GM18511 (cell line): ENCODE measurements at regions not wholly inside any gene's neighbourhood (a gene's known extent, or its start where the extent isn't known, plus 50 kb on each side); places are given as distances from the start of the nearest gene placed in this dataset.
"Not testable (repeated sequence)": the region's sequence is repeated elsewhere in the genome, so short reads cannot be mapped to it uniquely, and the experiment has no call there.

Experiments
- ATAC-seq: cut with Tn5 transposase; IDR thresholded peaks from one replicate; pipeline ENCODE4 v1.9.1; 2021; ENCODE audit warnings: mild to moderate bottlenecking, moderate library complexity; ENCODE audit not compliant: unreplicated experiment

DNA sequence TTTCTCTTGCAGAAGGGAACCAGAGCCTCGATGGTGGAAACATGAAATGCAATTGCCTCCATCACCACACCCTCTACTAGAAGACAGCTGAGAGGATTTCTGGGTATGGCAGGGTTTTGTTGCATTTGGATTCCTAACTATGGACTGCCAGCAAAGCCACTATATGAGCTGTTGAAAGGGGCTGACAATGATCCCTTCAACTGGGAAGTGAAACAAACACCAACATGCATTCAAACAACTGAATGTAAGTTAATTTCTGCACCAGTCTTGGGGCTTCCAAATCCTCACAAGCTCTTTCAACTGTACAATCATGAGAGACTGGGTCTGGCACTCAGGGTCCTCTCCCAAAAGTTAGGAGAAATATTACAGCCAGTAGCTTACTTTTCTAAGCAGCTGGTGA lies 116.7 kb upstream of the PLCL2 start:
- ATAC-seq: no peak

DNA sequence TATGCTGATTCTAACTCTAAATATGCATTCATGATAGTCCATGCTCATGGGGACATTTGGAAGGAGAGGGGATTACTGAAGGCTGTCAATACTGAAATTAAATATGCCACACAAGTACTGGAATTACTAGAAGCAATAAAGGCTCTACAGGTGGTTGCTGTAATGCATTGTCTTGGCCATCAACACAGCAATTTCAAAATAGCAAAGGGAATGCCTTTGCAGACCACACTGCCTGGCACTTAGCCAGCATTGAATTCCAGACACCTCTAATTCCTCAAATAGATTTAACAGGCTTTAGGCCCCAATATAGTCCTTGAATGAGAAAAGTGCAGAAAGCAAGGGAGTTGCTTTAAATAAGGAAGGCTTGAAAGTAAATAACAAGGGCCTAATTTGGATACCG lies 115.8 kb upstream of the PLCL2 start:
- ATAC-seq: no peak

DNA sequence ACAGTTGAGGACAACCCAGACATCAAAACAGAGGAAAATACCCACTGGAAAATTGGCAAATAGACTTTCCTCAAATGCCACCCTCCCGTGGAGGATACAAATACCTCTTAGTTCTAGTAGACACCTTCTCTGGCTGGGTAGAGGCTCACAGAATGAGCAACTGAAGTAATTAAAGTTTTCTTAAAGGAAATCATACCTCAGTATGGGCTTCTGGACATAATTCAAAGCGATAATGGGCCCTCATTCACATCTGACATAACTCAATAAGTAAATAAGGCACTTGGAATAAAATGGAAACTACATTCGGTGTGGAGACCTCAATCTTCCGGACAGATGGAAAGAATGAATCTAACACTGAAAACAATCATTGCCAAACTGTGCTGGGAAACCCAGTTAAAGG lies 115.2 kb upstream of the PLCL2 start:
- no peak for ATAC-seq

DNA sequence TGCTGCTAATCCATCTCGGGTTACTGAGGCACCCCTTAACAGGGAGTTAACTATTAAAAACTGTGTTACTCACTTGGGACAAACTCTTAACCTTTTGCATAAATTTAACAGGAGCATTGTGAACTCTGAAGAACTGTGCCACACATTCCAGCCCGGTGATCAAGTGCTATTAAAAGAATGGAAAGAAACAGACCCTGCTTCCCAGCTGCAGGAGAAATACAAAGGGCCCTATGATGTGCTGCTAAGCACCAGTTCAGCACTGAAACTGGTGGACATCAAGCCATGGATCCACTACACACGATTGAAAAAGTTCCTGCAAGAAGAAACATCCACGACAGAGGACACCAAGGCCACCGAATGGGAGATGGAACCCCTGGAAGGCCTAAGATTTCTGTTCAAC lies 114.7 kb upstream of the PLCL2 start:
- no peak for ATAC-seq

DNA sequence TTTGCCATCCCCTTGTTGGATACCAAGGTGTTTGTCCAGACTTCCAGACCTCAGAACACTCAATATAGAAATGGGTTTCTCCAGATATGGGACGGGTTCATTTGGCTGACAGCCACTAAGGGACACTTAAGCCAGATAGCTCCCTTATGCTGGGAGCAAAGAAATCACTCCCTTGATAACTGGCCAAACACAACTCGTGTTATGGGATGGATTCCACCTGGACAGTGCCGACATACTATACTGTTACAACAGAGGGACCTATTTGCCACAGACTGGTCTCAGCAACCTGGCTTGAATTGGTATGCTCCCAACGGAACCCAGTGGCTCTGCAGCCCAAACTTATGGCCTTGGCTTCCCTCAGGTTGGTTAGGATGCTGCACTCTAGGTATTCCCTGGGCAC lies 114.0 kb upstream of the PLCL2 start:
- no peak for ATAC-seq

DNA sequence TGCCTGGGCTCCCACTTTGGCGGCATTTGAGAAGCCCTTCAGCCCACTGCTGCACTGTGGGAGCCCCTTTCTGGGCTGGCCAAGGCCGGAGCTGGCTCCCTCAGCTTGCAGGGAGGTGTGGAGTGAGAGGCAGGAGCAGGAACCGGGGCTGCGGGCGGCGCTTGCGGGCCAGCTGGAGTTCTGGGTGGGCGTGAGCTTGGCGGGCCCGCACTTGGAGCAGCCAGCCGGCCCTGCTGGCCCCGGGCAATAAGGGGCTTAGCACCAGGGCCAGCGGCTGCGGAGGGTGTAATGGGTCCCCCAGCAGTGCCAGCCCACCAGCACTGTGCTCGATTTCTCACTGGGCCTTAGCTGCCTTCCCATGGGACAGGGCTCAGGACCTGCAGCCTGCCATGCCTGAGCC lies 111.2 kb upstream of the PLCL2 start:
- ATAC-seq: not testable (repeated sequence)

DNA sequence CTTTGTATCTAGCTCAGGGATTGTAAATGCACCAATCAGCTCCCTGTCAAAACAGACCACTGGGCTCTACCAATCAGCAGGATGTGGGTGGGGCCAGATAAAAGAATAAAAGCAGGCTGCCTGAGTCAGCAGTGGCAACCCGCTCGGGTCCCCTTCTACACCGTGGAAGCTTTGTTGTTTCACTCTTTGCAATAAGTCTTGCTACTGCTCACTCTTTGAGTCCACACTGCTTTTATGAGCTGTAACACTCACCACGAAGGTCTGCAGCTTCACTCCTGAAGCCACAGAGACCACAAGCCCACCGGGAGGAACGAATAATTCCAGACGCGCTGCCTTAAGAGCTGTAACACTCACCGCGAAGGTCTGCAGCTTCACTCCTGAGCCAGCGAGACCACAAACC lies 110.2 kb upstream of the PLCL2 start:
- ATAC-seq: not testable (repeated sequence)

DNA sequence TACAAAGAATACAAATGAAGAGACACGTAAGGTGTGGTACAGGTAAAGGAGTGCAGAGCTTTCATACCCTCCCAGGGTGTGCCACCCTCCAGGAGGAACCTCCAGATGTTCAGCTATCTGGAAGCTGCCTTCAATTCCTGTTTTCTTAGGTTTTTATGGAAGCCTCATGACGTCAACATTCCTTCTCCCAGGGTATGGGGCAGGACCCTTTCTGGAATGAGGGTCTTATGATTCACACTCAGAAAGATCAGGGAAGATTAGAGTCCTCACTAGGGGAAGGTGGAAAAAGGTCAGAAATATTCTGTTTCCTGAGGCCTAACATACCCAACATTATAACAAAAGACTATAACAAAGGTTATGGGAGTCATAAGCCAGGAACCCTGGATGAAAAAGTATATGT lies 99.8 kb upstream of the PLCL2 start:
- no peak for ATAC-seq

DNA sequence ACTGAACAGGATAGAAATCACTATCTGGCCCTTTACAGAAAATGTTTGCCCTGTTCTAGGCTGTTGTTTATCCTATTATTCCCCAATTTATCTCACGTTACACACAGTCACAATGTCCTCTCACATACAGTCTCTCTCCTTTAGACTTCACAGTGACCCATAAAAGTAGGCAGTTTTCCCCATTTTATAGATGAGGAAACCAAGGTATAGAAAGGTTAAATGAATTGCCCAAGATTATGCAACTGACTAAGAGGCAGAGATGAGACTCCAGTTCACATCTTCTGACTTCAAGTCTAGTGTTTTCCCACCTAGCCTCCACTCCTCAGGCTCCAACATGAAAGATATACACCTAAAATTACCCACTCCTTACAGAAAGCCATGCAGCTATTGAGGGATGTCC lies 99.3 kb upstream of the PLCL2 start:
- no peak for ATAC-seq

DNA sequence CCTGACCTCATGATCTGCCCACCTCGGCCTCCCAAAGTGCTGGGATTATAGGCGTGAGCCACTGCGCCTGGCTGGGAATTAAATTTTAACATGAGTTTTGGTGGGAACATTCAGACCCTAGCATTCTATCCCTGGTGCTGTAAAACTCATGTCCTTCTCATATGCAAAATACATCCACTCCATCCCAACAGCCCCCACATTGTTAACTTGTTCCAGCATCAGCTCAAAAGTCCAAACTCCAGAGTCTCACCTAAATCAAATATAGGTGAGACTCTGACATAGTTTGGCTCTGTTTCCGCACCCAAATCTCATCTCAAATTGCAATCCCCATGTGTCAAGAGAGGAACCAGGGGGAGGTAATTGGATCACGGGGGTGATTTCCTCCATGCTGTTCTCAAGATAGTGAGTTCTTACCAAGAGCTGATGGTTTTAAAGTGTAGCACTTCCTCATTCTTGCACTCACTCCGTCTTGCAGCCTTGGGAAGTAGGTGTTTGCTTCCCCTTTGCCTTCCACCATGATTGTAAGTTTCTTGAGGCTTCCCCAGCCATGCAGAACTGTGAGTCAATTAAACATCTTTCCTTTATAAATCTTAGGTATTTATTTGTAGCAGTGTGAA lies 96.2 kb upstream of the PLCL2 start:
- no peak for ATAC-seq

DNA sequence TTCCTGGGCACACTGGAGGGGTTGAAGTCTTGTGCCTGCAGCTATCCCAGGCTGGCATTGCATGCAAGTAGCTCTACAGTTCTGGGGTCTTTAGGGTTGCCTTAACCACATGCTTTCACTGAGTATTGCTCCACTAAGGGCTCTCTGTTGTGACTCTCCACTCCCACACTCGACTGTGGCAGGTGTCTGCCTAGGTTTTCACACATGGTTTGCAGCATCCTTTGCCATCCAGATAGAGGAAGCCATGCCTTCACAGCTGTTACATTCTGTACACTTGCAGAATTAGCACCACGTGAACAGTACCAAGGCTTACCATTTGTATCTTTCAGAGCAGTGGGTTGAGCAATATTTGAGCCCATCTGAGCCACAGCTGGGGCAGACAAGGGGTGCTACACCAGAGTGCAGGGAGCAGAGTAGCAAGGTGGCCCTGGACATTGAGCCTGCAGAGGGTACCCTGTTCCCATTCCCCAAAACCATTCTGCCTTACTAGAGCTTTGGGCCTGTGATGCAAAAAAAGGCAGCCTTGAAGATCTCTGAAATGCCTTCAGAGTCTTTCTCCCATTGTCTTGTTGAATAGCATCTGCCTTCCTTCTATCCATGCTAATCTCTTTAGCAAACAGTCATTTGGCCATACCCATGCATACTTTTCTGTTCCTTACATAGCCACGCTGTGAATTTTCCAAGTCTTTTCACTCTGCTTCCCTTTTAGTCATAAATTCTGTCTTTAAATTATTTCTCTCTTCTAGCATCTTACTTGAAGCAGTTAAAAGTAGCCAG lies 95.2 kb upstream of the PLCL2 start:
- ATAC-seq: no peak

DNA sequence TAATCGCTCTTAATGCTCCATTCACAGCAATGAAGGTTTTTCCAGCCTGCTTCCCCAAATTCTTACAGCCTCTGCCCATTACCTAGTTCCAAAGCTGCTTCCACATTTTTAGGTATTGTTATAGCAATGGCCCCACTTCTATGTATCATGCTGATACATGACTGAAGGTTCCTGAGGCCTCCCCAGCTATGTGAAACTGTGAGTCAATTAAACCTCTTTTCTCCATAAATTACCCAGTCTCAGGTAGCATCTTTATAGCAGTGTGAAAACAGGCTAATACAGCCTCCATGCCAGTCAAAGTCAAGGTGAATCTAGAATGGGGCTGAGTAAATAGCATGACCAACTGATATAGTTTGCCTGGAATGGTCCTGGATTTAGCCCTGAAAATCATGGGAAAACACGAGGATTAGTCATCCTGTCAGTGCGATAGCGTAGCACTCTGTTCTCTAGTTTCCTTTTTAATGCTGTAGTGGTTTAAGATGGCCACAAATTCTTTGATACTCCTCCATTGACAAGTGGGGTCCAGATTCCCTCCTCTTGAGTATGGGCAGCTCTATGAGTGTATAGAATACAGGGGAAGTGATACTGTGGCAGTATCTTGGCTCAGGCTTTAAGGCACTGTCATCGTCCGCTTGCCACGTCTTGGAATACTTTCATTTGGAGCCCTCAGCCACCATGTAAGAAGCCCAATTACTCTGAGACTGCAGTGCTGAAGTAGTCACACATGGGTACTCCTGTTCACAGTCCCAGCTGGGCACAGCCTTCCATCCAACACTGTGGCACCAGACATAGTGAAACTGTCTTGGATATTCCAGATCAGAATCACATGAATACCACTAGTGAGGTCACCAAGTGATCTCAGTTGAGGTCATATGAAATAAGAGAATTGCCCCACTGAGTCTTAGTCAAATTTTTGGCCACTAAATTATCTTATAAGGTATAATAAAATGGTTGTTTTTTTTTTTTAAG lies 94.0 kb upstream of the PLCL2 start:
- ATAC-seq: no peak

DNA sequence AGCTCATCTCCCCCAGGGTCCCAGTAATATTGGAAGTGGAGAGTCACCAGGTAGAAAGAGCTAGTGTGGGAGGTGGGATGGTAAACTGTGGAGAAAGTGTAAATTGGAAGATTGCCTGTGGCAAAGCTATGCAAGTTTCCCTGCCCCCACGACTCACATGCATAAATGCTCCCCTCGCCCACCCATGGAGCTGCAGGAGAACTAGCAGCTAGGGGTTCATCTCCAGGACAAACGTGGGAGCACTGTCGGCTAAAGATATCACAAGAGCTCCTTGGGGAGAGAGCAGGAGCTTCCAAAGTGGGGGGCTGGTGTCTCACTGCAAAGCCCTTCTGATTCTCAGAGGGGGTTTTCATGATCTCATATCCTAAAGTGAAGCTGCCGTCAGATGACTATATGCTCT lies 91.4 kb upstream of the PLCL2 start:
- no peak for ATAC-seq

DNA sequence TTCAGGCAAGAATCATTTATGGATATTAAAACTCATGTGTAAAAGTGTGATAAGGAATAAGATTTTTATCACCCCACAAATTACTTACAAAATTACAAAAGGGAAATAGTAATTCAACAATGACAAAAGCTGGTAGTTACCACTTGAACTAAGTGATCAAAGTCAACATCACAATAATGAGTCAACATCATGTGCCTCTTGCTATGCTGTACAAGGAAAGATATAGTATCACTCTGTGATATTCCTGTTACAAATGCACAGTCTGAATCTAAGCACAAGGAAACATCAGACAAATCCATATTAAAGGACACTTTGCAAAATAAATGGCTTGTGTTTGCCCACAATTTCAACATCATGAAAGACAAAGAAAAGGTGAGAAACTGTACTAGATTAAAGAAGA lies 90.5 kb upstream of the PLCL2 start:
- no peak for ATAC-seq

DNA sequence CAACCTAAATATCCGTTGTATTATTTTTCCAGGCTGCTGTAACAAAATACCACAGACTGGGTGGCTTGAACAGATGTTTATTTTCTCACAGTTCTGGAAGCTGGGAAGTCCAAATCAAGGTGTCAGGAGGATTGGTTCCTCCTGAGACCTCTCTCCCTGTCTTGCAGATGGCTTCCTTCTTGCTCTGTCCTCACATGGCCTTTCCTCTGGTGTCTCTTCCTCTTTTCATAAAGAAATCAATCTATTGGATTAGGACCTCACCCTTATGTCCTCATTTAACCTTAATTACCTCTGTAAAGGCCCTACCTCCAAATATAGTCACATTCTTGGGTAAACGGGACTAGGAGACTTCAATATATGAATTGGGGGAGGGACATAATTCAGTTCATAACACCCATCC lies 89.2 kb upstream of the PLCL2 start:
- ATAC-seq: no peak

DNA sequence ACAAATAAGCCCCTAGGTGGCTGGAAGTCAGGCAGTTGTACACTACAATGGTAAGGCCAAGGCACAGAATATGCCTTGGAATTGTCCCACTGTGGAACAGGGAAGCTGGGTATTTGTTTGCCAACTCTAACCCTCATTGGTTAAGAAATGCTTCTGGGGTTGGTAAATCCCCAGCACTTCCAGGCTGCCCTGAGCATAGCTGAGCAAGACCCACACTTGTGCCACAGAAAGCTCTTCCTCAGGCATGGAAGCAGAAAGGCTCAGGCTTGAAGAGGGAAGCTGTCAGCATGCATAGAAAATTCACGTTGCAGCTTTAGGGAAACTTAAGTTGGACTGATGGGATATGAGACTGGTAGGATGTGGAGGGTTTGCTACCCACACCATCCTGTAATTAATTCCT lies 86.9 kb upstream of the PLCL2 start:
- ATAC-seq: no peak

DNA sequence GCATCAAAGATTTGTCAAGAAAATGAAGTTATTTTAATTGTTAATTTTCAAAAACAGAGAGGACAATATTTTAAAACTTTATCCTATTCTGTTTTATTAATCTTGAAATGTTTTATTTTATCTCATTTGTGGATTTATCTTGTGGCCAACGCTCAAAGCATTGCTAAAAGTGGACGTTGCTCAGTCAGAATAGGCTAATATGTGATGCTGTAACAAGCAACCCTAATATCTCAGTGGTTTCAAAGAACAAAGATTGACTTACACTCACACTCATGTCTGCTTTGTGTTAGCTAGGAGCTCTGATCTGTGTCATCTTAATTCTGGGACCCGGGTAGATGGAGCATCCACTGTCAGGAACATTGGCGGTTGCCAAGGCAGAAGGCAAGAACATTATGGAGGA lies 86.0 kb upstream of the PLCL2 start:
- no peak for ATAC-seq

DNA sequence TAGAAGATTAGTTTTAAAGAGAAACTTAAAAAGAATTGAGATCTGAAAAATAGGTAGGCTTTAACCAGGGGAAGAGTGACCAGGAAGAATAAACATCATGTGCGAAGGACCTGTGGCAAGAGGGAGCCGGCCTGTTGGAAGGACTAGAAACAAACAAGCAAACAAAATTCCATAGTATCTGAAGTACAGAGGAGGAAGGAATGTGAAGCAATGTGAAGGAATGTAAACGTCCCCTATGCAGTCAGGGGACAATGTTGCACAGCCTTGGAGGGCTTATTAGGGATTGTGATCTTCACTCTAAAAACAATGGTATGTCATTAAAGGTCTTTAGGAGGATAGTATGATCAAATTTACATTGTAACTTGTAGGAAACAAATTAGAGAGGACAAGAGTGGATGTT lies 84.4 kb upstream of the PLCL2 start:
- ATAC-seq: no peak

DNA sequence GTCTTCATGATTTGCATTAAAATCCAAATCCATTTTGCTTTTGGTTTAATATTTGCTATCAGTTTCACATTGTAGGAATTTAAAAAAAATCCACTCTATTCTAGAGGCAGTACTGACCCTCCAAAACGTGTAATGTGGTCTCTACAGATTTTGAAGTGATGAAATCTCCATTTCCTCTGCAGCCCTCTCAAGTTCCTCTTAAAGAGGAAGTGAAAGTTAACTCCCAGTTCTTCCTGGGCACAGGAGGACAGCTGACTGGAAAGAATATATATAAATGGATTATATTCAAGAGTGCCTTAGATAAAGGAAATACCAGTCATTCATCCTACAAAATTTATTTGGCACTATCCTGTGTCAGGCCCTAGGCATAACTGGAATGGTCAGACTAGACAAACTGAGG lies 83.5 kb upstream of the PLCL2 start:
- ATAC-seq: peak; percentile 43

DNA sequence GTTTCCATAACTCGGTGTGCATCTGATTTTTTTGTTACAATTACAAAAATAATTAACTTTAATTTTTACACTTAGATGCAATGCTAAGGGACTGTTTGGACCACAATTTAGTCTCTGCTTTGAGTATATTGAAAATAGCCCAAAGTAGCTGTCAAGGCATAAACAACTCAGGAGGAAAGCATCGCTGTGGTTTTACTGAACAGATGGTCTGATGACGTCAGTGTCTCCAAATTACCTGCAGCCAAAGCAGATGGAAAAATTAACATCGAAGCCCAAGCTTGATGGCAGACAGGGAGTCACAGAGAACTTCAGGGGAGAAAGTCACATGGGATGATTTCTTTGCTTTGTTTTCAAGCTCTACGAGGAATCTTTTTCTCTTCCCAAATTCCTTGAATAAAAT lies 83.1 kb upstream of the PLCL2 start:
- ATAC-seq: peak; percentile 36

DNA sequence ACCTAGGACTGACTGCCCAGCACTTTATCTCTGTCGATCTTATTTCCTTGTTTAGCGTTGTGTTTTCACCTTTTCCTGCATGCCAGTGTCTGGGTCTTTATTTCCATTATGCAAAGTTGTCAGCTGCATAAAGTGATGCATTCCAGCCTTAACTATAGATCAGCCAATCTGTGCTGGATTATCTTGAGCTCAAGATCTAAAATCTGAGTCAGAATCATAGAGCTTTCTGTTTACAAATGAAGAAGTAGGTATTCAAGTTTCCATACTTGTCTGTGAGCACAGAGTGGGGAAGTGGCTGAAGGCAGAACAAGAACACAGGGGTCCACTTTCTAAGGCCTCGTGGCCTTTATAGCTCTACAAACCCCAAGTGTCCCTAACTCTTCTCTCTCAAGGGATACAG lies 82.4 kb upstream of the PLCL2 start:
- peak; percentile 81 for ATAC-seq

DNA sequence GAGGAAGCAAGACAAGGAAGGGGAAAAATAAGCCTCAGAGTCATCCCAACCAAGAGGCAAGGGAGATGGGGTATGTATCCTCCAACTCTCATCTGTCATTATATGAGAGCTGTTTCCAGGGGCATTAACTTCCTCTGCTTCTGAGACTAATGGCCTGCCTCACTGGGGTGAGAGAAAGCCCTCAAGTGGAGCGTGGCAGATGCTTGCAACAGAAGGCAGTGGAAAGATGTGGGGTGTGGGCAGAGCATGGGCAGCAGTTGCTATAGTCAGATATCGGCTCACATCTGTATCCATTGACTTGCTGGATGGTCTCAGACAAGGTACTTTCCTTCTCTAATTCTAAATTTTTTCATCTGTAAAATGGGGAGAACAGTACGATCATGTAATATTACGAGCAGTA lies 81.7 kb upstream of the PLCL2 start:
- no peak for ATAC-seq
